Endothelial cell of umbilical vein (primary cell): ENCODE measurements at regions not wholly inside any gene's neighbourhood (a gene's known extent, or its start where the extent isn't known, plus 50 kb on each side); places are given as distances from the start of the nearest gene placed in this dataset.

ENCODE experiments used
- CTCF ChIP-seq, 2 donors: IDR thresholded peaks; 1 replicate in 1 of 2; 2 replicates in 1 of 2; pipeline ENCODE4 v1.5.1; 2011; ENCODE audit warnings: low read length in 2 of 2, mild to moderate bottlenecking in 2 of 2, moderate library complexity in 2 of 2, control low read depth in 1 of 2, inconsistent platforms in 1 of 2, low read depth in 1 of 2; ENCODE audit not compliant: insufficient read depth in 1 of 2; ENCODE audit errors: extremely low read depth in 1 of 2
- EZH2 ChIP-seq: IDR thresholded peaks from 2 replicates; pipeline ENCODE4 v1.6.1; 2012; ENCODE audit warnings: borderline replicate concordance, low read depth, mild to moderate bottlenecking, moderate library complexity, low read length, inconsistent platforms; ENCODE audit not compliant: severe bottlenecking
- MYC ChIP-seq: IDR thresholded peaks from one replicate; pipeline ENCODE4 v1.6.1; 2011; ENCODE audit warnings: mild to moderate bottlenecking, low read depth, low read length
- POLR2AphosphoS5 ChIP-seq: IDR thresholded peaks from 2 replicates; pipeline ENCODE4 v1.6.1; 2012; ENCODE audit warnings: low read depth, mild to moderate bottlenecking, control low read depth, low read length, moderate library complexity; ENCODE audit not compliant: insufficient read depth

- TF ChIP-seq MYC (no peak), EZH2 (no peak), POLR2AphosphoS5 (no peak), CTCF (IDR thresholded peaks at IDR 0.05; ENCODE audit: extremely low read depth in 1 of 2, insufficient read depth in 1 of 2, low read depth in 1 of 2, low read length in 2 of 2) (no peak)
Observed at GRCh38 chr1:187417520-187417919, 588.8 kb downstream of the PLA2G4A start.
